Stimulated activated naive B cell treated with anti-CD40 and anti-IgM and Interleukin-4, amounts not matched to agents 10 μg/mL and 1 μg/mL and 100 μg/mL, for 72 hours (primary cell): ENCODE measurements at regions not wholly inside any gene's neighbourhood (a gene's known extent, or its start where the extent isn't known, plus 50 kb on each side); places are given as distances from the start of the nearest gene placed in this dataset.
"Not testable (repeated sequence)": the region's sequence is repeated elsewhere in the genome, so short reads cannot be mapped to it uniquely, and the experiment has no call there.

ENCODE experiments used
- ATAC-seq, 2 donors: fragments of 150-1000 bp; cut with Tn5 transposase; replicated peaks; 2 replicates each; pipeline ENCODE4 v1.10.0; 2021; ENCODE audit warnings: moderate library complexity in 1 of 2
- DNase-seq: peaks from one replicate; pipeline ENCODE4 v3.0.0; 2021
- H3K27ac Mint-ChIP-seq: one replicate; pipeline ENCODE4 v1.8.0; 2022; ENCODE audit warnings: mild to moderate bottlenecking, mixed read lengths
- H3K27me3 Mint-ChIP-seq, 2 donors: one replicate each; pipeline ENCODE4 v1.8.0; 2022; ENCODE audit warnings: mixed read lengths in 2 of 2
- H3K36me3 Mint-ChIP-seq, 2 donors: one replicate each; pipeline ENCODE4 v1.8.0; 2022; ENCODE audit warnings: mixed read lengths in 2 of 2, mild to moderate bottlenecking in 1 of 2
- H3K4me1 Mint-ChIP-seq, 2 donors: one replicate each; pipeline ENCODE4 v1.8.0; 2022; ENCODE audit warnings: mixed read lengths in 2 of 2, mild to moderate bottlenecking in 1 of 2
- H3K4me3 Mint-ChIP-seq, 2 donors: one replicate each; pipeline ENCODE4 v1.8.0; 2022; ENCODE audit warnings: mild to moderate bottlenecking in 2 of 2, mixed read lengths in 2 of 2, moderate library complexity in 1 of 2
- H3K9me3 Mint-ChIP-seq, 2 donors: one replicate each; pipeline ENCODE4 v1.8.0; 2022; ENCODE audit warnings: mixed read lengths in 2 of 2, mild to moderate bottlenecking in 1 of 2

- DNase-seq (no peak), ATAC-seq (no peak)
- Mint-ChIP-seq H3K4me1 (no peaks in the 10 kb centered on the region), H3K27ac (no peak overlapping the region), H3K9me3 (no peaks in the 10 kb centered on the region), H3K4me3 (no peak overlapping the region), H3K27me3 (no peaks in the 10 kb centered on the region), H3K36me3 (no peaks in the 10 kb centered on the region)
These were observed 176.0 kb upstream of the PTPRZ1 start for GRCh38 chr7:121696954-121697353.

DNA sequence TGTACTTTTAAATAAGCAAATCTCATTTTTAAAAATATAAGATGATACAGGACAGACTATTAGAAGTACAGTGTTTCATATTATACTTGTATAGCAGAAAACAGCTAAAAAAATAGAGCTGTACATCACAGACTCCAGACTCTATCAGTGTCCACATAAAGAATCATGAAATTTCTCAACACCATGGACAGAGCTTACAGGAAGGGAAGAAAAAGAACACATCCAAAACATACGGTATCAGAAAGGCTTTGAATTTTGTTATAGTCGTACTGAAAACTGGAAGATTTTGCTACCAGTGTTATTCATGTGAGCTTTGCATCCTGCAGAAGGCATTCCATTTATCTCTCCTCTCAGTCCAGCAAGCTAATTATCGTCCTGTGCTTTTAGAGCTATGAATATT is 183.2 kb upstream of the PTPRZ1 start:
- H3K4me1 Mint-ChIP-seq, result no peaks in the 10 kb centered on the region
- H3K27ac Mint-ChIP-seq, result no peak overlapping the region
- no peak overlapping the region for H3K4me3 Mint-ChIP-seq
- H3K27me3 Mint-ChIP-seq, result no peaks in the 10 kb centered on the region
- no peaks in the 10 kb centered on the region for H3K36me3 Mint-ChIP-seq
- H3K9me3 Mint-ChIP-seq, result peaks cover 0 to 3% of the 10 kb centered on the region in 2 donors
- no peak for DNase-seq
- ATAC-seq, result no peak

DNA sequence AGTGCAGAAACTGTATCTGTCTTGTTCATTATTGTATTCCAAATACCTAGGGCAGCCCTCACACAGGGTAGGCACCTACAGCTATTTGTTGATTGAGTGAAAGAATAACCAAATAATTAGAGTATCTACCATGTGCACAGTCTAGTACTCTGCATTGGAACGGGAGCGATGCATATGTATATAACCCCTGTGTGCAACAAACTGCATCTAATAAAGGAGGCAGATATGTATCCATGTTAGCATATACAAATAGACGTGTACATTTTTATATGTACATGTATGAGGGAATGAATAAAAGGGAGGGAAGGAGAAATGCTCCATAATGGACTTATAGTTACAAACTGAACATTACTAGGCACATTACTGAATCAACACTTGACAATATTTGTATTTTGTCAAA is 191.3 kb upstream of the PTPRZ1 start:
- H3K27me3 Mint-ChIP-seq, result no peaks in the 10 kb centered on the region
- H3K36me3 Mint-ChIP-seq, result no peaks in the 10 kb centered on the region
- H3K27ac Mint-ChIP-seq, result no peak overlapping the region
- H3K4me1 Mint-ChIP-seq, result no peaks in the 10 kb centered on the region
- H3K9me3 Mint-ChIP-seq, result no peaks in the 10 kb centered on the region
- DNase-seq (no peak), ATAC-seq (no peak)
- no peak overlapping the region for H3K4me3 Mint-ChIP-seq

DNA sequence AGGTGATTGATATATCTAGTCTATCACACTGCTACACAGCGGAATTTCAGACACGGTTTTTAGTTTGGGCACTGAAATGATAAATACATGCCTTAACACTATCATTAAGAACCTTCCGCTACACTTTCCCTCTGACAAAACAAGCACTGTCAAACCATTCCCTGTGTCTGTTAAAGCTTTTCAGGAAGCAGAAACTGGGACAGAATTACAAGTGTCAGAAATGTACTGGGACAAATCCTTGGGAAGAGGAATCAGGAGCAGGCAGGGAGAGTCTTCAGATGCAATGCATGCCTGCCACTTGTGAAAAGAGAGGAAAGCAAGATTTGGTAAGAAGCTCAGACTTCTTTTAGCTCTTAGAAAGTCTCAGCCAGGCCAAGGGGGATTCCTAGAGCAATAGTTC is 196.8 kb upstream of the PTPRZ1 start:
- H3K4me1 Mint-ChIP-seq, result no peaks in the 10 kb centered on the region
- DNase-seq (no peak), ATAC-seq (no peak)
- no peak overlapping the region for H3K27ac Mint-ChIP-seq
- no peaks in the 10 kb centered on the region for H3K36me3 Mint-ChIP-seq
- H3K27me3 Mint-ChIP-seq, result no peaks in the 10 kb centered on the region
- H3K4me3 Mint-ChIP-seq, result no peak overlapping the region
- H3K9me3 Mint-ChIP-seq, result no peaks in the 10 kb centered on the region

DNA sequence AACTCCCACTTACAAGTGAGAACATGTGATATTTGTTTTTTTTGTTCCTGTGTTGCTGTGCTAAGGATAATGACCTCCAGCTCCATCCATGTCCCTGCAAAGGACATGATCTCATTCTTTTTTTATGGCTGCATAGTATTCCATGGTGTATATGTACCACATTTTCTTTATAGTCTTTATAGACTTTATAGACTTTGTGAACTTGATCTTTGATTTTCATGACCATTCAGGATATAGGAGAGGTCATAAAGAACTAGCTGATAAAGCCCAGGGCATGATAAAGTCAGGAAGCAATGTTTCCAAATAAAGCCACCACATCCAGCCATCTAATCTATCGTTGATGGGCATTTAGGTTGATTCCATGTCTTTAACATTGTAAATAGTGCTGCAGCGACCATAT is 198.5 kb upstream of the PTPRZ1 start:
- H3K4me3 Mint-ChIP-seq, H3K4me1 Mint-ChIP-seq, DNase-seq, H3K36me3 Mint-ChIP-seq, H3K27me3 Mint-ChIP-seq, H3K27ac Mint-ChIP-seq, H3K9me3 Mint-ChIP-seq, ATAC-seq: not testable (repeated sequence)

DNA sequence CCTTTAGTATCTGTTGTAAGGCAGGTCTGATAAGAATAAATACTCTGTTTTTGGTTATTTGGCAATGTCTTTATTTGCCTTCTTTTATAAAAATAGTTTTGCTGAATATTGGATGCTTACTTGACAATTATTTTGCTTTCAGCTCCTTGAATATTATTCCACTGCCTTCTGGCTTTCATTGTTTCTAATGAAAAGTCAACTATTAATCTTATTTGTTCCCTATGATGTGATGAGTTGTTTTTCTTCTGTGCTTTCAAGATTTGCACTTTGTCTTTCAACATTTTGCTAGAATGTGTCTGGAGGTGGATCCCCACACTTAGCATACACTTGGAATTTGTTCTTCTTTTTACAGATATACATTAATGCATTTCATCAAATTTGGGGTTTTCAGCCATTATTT is 203.8 kb upstream of the PTPRZ1 start:
- Mint-ChIP-seq H3K36me3 (no peaks in the 10 kb centered on the region), H3K9me3 (peaks cover 0 to 4% of the 10 kb centered on the region in 2 donors), H3K27ac (no peak overlapping the region), H3K4me3 (no peak overlapping the region), H3K4me1 (no peaks in the 10 kb centered on the region), H3K27me3 (no peaks in the 10 kb centered on the region)
- DNase-seq (no peak), ATAC-seq (no peak)

DNA sequence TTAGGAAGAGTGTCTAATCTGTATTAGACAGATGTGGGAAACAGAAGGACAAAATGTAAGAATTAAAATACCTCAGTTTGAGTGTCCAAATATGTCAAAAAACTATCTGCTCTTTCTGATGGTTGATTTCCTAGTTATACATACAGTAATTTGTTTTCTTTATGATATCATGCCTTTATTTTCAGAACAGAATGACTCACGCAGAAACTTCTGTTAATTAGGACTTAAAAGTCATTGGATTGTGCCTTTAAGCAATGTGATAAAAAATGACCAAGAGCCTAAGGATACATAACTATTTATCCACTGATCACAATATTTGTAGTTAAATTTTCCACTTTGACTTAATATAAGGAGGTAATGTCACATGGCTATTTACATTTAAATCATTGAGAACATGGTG is 206.7 kb upstream of the PTPRZ1 start:
- H3K27ac Mint-ChIP-seq, result no peak overlapping the region
- DNase-seq (no peak), ATAC-seq (no peak)
- H3K27me3 Mint-ChIP-seq, result no peaks in the 10 kb centered on the region
- no peaks in the 10 kb centered on the region for H3K4me1 Mint-ChIP-seq
- H3K9me3 Mint-ChIP-seq, result peaks cover 0 to 4% of the 10 kb centered on the region in 2 donors
- no peaks in the 10 kb centered on the region for H3K36me3 Mint-ChIP-seq
- H3K4me3 Mint-ChIP-seq, result no peak overlapping the region

- Mint-ChIP-seq H3K4me1 (no peaks in the 10 kb centered on the region), H3K27ac (no peak overlapping the region), H3K4me3 (no peak overlapping the region), H3K36me3 (no peaks in the 10 kb centered on the region), H3K9me3 (peaks cover 3% of the 10 kb centered on the region in 2 donors), H3K27me3 (no peaks in the 10 kb centered on the region)
- DNase-seq (no peak), ATAC-seq (no peak)
These were observed 229.6 kb upstream of the PTPRZ1 start for GRCh38 chr7:121643320-121643719.

- Mint-ChIP-seq H3K27ac (no peak overlapping the region), H3K4me3 (no peak overlapping the region), H3K9me3 (peaks cover 2 to 3% of the 10 kb centered on the region in 2 donors), H3K27me3 (peaks cover 0 to 4% of the 10 kb centered on the region in 2 donors), H3K36me3 (no peaks in the 10 kb centered on the region), H3K4me1 (no peaks in the 10 kb centered on the region)
- DNase-seq (no peak), ATAC-seq (no peak)
These were observed 233.3 kb upstream of the PTPRZ1 start for GRCh38 chr7:121639705-121640104.

DNA sequence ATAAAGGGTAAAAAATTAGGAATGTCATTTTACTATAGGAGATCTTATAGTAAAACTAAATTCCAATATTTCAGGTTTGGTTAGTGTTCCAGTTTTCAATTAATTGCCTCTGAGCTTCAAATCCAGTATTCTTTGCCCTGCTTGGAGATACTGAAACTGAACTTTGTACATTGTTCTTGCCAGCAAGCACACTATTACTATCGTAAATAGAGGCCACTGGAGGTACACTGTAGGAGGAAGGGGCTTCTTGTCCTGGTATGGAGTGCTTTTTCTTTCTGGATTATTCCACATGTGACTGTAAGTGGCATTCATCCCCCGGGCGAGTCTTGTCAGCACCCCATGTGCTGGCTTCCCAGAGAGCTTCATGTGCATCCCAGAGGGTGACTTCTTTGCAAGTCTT is 234.7 kb upstream of the PTPRZ1 start:
- no peaks in the 10 kb centered on the region for H3K36me3 Mint-ChIP-seq
- no peaks in the 10 kb centered on the region for H3K4me1 Mint-ChIP-seq
- no peaks in the 10 kb centered on the region for H3K9me3 Mint-ChIP-seq
- DNase-seq (no peak), ATAC-seq (no peak)
- no peak overlapping the region for H3K4me3 Mint-ChIP-seq
- no peak overlapping the region for H3K27ac Mint-ChIP-seq
- peaks cover 0 to 4% of the 10 kb centered on the region in 2 donors for H3K27me3 Mint-ChIP-seq

GRCh38 chr7:121634356-121634755 is 238.2 kb upstream of the FAM3C start:
- Mint-ChIP-seq H3K27ac (no peak overlapping the region), H3K9me3 (no peaks in the 10 kb centered on the region), H3K4me3 (no peak overlapping the region), H3K36me3 (no peaks in the 10 kb centered on the region), H3K4me1 (no peaks in the 10 kb centered on the region), H3K27me3 (peaks cover 0 to 4% of the 10 kb centered on the region in 2 donors)
- ATAC-seq, result no peak
- DNase-seq, result no peak

GRCh38 chr7:121633186-121633585 is 237.1 kb upstream of the FAM3C start:
- H3K27ac Mint-ChIP-seq, result no peak overlapping the region
- peaks cover 0 to 4% of the 10 kb centered on the region in 2 donors for H3K27me3 Mint-ChIP-seq
- ATAC-seq (no peak), DNase-seq (no peak)
- no peaks in the 10 kb centered on the region for H3K4me1 Mint-ChIP-seq
- H3K36me3 Mint-ChIP-seq, result no peaks in the 10 kb centered on the region
- no peaks in the 10 kb centered on the region for H3K9me3 Mint-ChIP-seq
- no peak overlapping the region for H3K4me3 Mint-ChIP-seq

GRCh38 chr7:121624958-121625357 is 228.8 kb upstream of the FAM3C start:
- Mint-ChIP-seq H3K4me1 (no peaks in the 10 kb centered on the region), H3K27ac (no peak overlapping the region), H3K9me3 (no peaks in the 10 kb centered on the region), H3K36me3 (no peaks in the 10 kb centered on the region), H3K4me3 (no peak overlapping the region), H3K27me3 (no peaks in the 10 kb centered on the region)
- ATAC-seq (no peak), DNase-seq (no peak)

DNA sequence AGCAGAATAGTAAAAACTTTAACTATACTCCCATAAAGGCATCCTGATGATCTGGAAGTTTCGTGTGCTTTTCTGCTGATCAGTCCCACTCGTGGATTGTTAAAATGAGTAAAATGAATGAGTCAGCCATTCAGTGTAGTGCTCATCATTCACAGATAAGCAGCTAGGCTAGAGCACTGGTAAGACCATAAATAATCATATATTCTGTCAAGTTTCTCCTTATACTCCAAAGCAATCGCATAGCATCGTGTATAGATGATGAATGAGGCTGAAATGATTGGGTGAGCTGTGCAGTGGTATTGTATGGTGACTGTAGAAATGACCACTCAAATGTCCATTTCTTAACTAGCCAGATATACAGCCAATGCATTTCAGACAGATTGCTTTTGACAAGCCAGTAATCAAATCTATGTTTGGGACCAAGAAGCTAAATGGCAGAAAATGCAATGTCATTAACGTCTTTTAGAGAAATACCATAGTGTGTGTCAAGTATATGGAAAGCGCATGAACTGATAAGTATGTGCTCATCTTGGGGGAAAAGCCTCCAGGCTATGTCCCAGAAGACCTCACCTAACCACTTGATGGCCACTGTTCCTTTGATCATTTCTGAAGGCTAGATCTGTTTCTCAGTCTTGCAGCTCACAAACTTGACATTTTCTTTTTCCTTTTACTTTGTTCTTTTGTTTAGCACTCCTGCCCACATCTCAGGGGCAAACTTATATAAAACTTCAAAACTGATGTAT is 227.2 kb upstream of the FAM3C start:
- Mint-ChIP-seq H3K27me3 (no peaks in the 10 kb centered on the region), H3K27ac (no peak overlapping the region), H3K4me1 (no peaks in the 10 kb centered on the region), H3K36me3 (no peaks in the 10 kb centered on the region), H3K4me3 (no peak overlapping the region), H3K9me3 (no peaks in the 10 kb centered on the region)
- DNase-seq, result no peak
- no peak for ATAC-seq

DNA sequence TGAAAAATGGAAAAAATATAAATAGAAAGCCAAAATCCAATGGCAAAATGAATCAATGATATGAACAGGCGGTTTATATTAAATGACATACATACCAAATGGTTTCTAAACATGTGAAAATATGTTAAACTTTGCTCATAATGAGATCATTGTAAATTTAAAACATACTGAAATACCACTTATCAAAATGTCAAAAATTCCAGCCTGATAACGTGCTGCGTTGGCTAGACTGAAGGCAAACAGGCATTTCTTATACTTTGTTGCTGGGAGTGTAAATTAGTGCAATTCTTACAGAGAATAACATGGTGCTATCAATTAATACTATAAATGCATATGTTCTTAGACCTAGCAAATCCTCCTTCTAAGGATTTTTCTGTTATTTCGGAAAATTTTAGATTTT is 225.8 kb upstream of the FAM3C start:
- DNase-seq (no peak), ATAC-seq (no peak)
- Mint-ChIP-seq H3K4me3 (no peak overlapping the region), H3K27ac (no peak overlapping the region), H3K4me1 (no peaks in the 10 kb centered on the region), H3K36me3 (no peaks in the 10 kb centered on the region), H3K27me3 (no peaks in the 10 kb centered on the region), H3K9me3 (peaks cover 4 to 5% of the 10 kb centered on the region in 2 donors)
